ENCODE measurements at regions not wholly inside any gene's neighbourhood (a gene's known extent, or its start where the extent isn't known, plus 50 kb on each side); places are given as distances from the start of the nearest gene placed in this dataset.

- Mint-ChIP-seq H3K4me3 (no peak overlapping the region), H3K36me3 (ENCODE audit: low read depth) (no peaks in the 10 kb centered on the region), H3K9me3 (no peaks in the 10 kb centered on the region), H3K4me1 (no peaks in the 10 kb centered on the region; the same call in 2 of the 3 replicates), H3K27me3 (ENCODE audit: insufficient read depth, low read depth, poor library complexity) (no peaks in the 10 kb centered on the region), H3K27ac (no peak overlapping the region)
- Histone ChIP-seq H3K4me2 (no peak overlapping the region), H3K4me1 (ENCODE audit: insufficient read depth) (no peaks in the 10 kb centered on the region), H3F3A (replicated peaks; ENCODE audit: low read depth) (no peaks in the 10 kb centered on the region), H3K27me3 (ENCODE audit: insufficient read depth) (no peaks in the 10 kb centered on the region), H3K27ac (ENCODE audit: low read depth) (no peak overlapping the region), H3K9me2 (ENCODE audit: insufficient read depth) (peaks cover 26% of the 10 kb centered on the region), H4K20me1 (replicated peaks; ENCODE audit: insufficient read depth) (no peaks in the 10 kb centered on the region), H3K79me2 (replicated peaks; ENCODE audit: insufficient read depth) (no peaks in the 10 kb centered on the region), H3K4me3 (no peak overlapping the region), H2AFZ (0 out of 2 replicates have a peak overlapping the region, but pooled peaks have one; percentile 18), H3K36me3 (ENCODE audit: insufficient read depth) (no peaks in the 10 kb centered on the region)
- DNase-seq (ENCODE audit: low spot score): no peak
- TF ChIP-seq REST (IDR thresholded peaks at IDR 0.05; ENCODE audit: unreplicated experiment): no peak
- TF ChIP-seq ZNF331 (CRISPR knock-in tag; IDR thresholded peaks at IDR 0.05; ENCODE audit: low read depth): no peak
- no peak for TF ChIP-seq JUNB (IDR thresholded peaks at IDR 0.05; ENCODE audit: unreplicated experiment)
- TF ChIP-seq EZH2 (IDR thresholded peaks at IDR 0.05; ENCODE audit: low read depth, unreplicated experiment): no peak
- no peak for TF ChIP-seq ETS1 (IDR thresholded peaks at IDR 0.05)
- no peak for TF ChIP-seq POLR2AphosphoS5 (IDR thresholded peaks at IDR 0.05; ENCODE audit: low read depth)
- TF ChIP-seq CREB1 (CRISPR knock-in tag; IDR thresholded peaks at IDR 0.05; ENCODE audit: low read depth): no peak
- TF ChIP-seq STAT1 (IDR thresholded peaks at IDR 0.05; ENCODE audit: unreplicated experiment): no peak
- no peak for TF ChIP-seq CTCF (conservative IDR thresholded peaks at IDR 0.05; ENCODE audit: low read depth in 2 of 2)
- TF ChIP-seq ZNF462 (CRISPR knock-in tag; IDR thresholded peaks at IDR 0.05): no peak
- TF ChIP-seq ZNF114 (CRISPR knock-in tag; IDR thresholded peaks at IDR 0.05): no peak
- TF ChIP-seq EZH2phosphoT487 (IDR thresholded peaks at IDR 0.05; ENCODE audit: unreplicated experiment): no peak
- no peak for TF ChIP-seq NANOG (IDR thresholded peaks at IDR 0.05; ENCODE audit: borderline replicate concordance)
- ATAC-seq: no peak
These were observed 266.8 kb upstream of the STEAP1 start for GRCh38 chr7:89887489-89887888.
